ENCODE measurements at regions not wholly inside any gene's neighbourhood (a gene's known extent, or its start where the extent isn't known, plus 50 kb on each side); places are given as distances from the start of the nearest gene placed in this dataset.

DNA sequence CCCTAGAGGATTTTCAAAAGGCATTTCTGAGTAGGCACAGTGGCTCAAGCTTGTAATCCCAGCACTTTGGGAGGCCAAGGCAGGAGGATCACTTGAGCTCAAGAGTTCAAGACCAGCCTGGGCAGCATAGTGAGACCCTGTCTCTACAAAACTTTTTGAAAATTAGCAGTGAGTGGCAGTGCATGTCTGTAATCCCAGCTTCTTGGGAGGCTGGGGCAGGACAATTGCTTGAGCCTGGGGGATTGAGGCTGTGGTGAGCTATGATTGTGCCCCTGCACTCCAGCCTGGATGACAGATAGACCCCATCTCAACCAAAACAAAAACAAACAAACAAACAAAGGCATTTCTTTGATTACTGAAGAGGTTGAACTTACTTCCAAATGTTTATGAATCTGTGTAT is 201.4 kb downstream of the KIF26A start:
- DNase-seq (ENCODE audit: low read depth), result no peak

DNA sequence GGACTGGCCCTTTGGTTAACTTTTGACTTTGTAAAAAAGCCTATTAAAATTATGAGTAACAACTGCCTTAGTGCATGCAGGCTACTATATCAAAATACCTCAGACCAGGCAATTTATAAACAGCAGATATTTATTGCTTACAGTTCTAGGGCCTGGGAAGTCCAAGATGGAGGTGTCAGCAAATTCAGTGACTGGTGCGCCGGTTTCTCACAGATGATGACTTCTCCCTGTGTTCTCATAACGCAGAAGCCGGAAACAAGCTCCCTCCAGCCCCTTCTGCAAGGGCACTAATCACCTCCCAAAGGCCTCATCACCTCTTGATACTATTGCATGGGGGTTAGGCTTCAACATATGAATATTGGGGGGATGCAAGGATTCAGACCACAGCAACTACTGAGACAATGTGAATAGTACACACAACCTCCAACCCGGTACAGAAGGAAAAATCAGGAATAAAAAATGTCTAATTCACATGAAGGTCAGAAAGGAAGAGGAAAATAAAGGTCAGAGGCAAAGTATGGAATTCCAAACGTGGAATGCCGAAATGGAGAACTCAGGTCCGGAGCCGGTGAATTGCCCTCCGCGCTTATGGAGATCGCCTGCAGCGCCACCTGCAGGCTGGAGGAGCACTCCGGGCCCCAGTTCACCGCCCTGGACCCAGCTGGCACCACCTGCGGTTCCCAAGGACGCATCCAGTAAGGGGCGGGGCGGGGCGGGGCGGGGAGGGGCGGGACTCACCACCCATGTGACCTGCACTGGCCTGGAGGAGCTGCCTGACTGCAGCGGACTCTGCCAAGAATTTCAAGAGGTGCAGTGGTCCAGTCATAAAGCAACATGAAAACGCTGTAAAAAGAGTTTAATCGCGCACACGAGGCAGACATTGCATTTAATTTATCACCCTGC is 203.4 kb downstream of the KIF26A start:
- DNase-seq (ENCODE audit: low read depth), result no peak

DNA sequence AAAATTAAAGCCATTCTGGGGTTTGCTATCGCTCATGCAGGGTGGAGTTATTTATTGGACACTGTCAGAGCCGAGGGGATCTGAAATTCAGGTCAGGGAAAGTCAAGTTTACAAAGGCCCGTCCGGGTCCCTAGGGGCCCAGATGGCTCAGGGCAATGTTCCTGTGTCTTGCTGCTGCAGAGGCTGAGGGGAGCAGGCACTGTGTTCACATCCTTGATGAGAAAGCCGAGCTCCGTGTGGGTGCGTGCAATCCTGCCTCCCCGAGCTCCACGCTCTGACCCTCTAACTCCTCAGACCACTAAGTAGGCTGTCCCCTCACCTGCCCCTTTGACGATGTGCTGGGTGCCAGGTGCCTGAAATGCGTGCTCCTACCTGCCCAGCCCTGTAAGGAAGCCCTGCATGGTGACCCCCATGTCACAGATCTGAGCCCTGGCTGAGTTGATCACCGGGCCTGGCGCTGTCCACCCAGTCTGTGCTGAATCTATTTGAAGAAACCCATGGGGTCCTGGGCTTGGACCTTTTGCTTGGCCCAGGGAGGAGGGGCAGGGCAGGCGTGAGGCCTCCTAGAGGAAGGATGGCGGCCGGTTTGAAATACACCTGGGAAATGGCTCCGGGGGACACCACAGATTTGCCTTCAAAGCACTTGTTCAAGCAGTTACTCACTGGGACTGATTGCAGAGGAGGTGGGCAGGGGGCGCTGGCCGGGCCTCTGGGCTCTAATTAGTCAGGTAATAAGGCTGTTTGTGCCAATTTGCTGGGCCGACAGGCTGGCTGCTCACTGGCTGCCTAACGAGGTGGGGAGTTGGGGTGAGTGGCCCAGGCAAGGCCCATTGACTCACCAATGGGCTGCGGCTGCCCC is 204.3 kb downstream of the KIF26A start:
- no peak for DNase-seq (ENCODE audit: low read depth)

DNA sequence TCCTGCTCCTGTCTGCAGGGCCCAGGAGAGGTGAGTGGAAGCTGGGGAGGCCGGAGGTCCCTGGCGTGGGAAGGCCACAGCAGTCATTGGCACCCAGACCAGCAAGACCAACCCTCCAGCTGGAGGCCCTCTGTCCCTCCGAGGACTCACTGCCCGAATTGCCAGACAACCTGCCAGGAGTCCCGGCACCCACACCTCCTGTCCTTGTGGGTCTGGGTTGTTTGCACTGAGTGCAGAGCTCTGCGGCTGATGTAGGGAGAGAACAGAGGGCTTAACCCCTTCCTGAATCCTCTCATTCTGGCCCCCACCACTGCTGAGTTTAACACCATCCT is 204.9 kb downstream of the KIF26A start:
- no peak for DNase-seq (ENCODE audit: low read depth)

DNA sequence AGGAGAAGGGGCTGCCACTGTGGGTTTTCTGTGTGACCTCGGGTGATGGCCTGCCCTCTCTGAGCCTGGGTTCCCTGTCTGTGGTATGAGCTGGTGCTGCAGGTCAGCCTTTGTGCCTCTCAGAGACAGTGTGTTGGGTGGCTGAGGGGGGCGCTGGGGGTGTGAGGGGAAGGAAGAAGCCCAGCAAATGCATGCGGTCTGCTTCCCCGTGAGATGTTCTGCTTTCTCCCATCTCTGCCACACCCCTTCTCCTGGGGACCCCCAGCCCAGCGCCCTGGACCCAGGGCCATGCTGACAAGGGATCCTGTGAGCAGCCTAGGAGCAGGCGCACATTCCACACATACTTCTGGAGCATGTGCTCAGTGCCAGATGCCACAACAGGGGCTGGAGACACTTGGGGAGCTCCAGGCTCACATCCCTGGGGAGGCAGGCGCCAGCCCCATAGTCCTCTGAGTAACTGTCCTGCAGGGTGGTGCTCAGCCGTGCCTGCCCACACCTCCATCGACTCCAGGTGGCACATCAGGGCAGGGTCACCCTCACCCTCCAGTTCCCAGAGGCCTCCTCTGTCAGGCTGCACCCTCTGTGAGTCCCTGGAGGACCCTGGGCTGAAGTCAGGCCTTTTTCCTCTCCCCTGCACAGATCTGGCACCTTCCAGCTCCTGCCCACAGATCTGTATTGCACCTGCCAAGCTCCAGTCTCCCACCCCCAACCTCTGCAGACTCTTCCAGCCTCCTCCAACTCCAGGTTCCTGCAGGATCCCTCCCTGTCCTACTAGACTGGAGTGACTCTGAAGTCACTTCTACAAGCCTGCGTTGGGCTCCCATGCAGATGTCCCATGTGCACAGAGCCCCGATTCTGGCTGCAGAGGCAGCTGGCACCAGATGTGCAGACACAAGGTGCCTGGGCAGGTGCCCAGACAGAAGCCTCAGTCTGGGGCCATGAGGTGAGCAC is 205.6 kb downstream of the KIF26A start:
- DNase-seq (ENCODE audit: low read depth), result no peak

DNA sequence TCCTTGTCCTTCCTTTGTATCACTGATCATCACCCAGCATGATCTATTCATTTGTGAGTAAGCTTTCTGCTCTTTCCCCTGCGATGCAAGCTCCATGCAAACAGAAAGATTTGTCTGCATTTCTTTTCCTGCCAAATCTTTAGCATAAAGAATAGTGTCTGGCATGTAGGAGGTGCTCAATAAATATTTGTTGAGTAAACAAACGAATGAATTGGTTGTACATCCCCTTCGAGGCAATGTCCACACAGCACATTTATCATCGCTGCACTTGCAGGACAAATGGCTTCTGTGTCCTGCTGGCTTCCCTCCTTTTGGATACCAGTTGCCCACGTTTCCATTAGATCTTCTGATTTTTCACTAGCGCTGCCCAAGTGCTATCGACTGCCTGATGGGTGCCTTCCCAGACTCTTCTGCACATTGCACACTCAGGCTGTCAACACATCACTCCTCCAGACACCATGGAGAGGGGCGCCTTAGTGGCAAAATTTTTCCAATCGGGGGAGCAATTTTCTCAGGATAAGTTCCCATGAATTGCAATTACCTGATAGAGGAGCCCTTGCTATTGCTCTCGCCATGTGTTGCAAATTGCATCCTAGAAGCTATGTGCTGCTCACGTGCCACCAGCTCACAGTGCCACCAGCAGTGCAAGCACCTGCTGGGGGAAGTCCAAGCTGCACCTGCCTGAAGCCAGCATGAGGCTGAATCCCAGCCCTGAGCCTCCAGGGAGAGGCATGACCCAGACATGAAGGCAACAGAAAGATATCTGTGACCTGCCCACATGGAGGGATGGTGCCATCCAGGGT is 206.6 kb downstream of the KIF26A start:
- DNase-seq (ENCODE audit: low read depth), result no peak

DNA sequence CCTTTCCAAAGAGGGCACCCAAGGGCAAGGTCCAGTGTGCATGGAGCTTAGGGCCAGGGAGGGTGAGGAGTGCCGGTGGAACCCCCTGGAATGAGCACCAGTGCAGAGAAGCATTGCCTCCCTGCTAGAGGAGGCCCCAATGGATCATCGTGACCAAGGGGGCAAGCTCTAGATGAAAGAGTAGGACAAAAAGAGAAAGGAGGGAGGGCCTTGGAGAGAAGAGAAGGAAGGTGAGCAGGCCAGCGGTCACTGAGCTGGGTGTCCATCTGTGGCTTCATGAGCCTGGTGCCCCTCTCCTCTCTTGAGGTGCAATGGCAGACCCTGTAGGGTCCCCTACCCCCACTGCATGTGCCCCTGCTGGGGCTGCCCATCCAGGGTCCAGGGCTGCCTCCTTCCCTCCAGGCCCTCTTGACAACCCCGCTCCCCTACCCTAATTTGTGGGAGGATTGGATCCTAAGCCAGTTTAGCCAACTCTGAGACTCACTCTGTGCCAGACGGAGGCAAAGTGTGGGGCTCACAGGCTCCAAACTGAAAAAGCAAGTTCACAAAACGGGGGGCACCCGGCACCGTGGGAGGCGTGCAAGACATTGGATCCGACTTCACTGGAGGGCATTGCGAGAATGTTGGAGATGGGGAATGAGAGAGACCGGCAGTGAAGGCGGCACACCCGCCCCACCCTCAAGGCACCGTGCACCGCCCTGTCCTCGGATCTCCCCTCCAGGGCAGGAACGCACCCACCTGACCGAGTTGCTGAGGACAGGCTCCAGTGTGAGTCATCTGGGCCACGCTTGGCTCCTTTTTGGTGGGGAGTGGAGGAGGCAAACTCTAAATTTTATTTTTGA is 207.5 kb downstream of the KIF26A start:
- no peak for DNase-seq (ENCODE audit: low read depth)

DNA sequence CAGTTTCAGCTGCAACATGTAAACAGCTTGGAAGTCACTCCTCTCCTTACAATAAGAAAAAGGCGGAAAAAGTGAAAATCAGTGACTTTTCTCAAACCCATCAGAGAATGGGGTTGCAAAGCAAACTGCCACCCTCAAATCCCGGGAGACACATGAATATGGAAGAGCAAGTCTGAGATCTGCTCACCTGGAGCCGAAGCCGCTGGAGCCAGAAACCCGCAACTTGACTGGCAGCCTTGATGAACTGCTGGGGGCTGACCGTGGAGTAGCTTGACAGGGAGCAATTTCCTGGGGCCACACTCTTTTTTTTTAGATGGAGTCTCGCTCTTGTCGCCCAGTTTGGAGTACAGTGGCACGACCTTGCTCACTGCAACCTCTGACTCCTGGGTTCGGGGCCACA is 208.2 kb downstream of the KIF26A start:
- no peak for DNase-seq (ENCODE audit: low read depth)

DNA sequence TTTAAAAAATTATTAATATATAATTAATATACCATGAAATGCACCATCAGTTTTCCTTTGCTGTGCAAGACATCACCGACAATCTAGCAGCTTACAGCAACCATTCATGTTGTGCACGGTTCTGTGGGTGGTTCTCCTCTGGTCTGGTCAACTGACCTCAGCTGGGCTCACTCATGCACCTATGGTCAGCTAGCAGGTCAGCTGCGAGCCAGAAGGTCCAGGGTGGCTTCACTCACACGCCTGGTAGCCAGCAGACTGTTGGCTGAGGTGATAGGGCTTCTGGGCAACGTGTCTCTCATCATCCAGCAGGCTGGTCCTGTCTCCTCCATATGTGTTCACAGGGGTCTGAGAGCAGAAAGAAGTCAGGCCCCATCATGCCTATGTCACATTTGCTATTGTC is 210.4 kb downstream of the KIF26A start:
- DNase-seq (ENCODE audit: low read depth), result no peak

DNA sequence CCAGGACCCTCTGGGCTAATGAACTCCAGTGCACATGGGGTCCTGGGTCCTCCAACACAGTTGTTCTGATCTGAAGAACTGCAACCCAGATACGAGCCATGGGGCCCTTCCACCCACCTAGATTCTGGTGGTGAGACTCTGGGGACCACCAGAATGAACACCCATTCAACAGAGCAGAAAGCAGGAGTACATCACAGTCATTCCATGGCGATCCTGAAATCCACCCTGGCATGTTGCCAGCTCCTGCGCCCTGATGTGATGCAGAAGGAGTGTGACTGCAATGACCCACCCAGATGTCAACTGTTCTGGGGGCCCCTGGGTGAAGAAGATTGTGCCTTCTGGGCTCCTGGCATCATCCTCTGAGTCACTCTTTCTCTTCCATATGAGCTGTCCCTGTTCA is 211.6 kb downstream of the KIF26A start:
- DNase-seq (ENCODE audit: low read depth), result no peak

DNA sequence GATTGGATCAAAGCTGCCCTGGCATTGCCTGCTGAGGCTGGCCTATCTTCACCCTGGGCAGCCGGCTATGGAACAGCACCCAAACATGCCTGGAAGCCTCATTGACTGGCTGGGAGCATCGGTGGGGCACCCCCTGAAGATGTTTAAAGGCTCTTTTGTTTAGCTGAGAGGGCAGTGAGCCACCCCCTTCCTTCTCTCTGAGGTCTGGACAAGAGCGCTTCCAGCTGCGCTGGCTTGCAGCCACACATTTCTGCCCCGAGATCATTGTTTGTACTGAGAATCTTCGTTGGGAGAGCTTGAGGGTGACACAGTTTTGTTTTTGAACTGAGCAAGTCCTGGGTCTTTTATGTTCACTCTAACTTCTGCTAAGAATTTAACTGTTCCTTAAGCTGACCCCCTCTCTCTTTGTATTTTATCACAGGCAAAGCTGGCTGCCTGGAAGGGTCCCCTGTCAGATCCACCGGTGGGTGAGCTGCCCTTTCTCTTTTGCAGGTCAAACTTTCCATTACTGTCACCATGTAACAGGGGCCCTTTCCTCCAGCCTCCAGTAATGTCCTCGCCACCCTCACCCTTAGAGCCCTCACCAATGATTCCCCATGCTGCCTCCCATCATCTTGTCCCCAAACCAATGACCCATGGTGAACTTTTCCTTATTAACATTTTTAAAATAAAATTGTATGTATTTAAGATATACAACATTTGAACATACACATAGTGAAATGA is 212.2 kb downstream of the KIF26A start:
- no peak for DNase-seq (ENCODE audit: low read depth)

DNA sequence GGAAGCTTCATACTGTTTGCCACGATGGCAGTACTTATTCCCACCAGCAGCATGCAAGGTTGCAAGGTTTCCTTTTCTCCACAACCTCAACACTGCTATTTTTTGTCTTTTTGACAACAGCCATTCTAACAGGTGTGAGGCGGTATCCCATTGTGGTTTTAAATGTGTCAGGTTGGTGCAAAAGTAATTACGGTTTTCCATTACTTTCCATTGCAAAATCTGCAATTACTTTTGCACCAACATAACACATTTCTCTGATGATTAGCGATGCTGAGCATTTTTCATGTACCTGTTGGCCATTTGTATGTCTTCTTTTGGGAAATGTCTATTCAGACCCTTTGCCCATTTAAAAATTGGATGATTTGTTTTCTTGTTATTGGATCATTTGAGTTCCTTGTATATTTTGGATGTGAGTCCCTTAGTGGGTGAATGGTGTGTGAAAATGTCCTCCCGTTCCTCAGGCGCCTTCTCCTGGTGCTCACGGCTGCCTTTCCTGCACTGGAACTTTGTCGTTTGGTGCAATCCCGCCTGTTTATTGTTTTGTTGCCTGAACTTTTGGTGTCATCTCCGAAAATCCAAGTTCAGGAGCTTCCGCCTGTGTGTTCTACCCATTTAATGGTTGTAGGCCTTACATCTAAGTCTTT is 213.6 kb downstream of the KIF26A start:
- no peak for DNase-seq (ENCODE audit: low read depth)

DNA sequence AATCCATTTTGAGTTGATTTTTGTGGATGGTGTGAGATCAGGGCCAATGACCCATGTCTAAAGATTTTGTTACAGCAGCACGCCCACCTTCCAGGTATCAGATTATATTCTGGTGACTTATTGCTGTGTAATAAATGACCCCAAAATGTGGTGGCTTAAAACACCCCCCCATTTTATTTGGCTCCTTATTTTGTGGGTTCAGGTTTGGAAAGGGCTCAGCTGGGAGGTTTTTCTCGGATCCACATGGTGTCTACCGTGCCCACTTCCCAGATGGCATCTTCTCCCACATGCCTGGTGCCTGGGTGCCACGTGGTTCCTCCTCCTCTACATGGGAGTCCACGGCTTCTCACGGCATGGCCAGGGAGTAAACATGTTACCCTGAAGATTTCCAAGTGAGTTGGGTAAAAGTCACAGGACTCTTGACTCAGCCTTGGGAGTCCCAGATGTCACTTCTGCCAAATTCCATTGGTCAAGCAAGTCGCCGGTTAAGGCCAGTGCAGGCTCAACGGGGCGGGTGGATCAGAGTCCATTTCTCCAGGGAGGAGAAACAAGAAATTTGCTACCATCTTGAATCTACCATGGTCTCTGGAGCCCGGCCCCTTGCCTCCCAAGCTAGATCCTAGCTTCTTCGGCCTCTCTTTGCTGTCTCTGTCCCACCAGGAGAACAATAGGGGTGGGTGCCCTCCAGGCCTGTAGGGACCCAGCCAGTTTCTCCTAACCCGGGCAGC is 214.3 kb downstream of the KIF26A start:
- no peak for DNase-seq (ENCODE audit: low read depth)

DNA sequence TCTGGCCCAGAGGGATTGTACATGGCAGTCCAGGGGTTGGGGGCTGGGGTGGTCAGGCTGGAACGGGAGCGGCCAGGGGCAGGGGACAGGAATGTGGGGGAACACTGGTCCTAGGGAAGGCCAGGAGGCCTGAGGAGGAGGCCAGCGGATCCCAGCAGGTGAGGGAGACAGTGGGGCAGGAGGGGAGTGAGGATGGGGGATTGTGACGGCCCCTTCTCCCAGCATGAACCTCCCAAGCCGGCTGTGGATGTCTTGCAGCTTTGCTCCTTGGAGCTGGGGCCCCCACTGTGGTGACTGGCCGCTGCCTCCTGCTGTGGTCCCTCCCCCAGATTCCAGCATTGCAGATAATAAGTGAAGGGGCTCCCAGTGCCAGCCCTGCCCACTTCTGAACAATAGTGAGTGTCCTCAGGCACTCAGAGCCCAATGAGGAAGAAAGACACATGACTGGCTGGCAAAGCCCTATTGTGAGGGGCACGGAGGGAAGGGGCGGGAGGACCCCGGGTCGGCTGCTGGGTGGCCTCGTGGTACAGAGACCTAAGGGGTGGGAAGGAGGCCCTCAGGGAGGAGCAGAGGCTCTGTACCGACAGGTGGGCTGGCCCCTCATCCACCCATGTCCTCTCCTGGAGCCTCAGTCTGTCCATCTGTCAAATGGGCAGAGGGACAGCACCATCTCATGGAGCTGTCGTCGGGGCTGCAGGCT is 215.0 kb downstream of the KIF26A start:
- no peak for DNase-seq (ENCODE audit: low read depth)

DNA sequence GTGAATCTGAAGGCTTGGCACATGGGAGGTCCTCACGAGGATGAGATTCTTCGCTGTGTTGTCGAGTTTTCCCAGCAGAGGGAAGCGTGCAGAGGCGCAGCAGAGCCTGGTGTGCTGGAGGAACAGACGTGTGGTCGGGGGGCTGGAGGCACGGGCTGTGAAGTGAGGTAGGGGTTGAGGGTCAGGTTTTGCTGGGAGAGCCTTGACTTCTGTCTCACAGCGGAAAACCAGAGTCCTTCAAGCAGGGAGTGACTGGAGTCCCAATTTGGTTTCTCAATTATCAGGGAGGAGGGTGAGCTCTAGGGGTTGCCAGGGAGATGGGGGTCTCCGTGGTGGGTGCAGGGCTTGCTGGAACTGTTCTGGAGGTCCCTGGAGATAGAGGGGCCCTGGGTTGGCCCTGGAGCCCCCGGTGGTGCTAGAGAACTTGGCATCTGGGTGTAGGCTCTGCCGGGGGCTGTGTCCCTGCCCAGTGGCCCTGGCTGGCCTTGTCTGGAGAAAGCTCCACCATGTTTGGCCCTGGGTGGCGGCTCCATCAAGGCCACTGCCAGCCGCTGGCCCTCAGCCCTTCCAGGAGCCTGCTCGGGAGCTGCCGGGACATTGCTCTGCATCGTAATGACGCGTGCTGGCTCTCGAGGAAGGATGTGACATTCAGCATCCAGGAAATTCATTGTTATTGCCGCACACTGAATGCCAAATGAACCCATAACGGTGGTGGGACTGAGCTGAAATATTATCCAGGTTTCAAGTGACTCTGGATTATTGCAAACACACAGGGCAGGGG is 215.7 kb downstream of the KIF26A start:
- DNase-seq (ENCODE audit: low read depth), result no peak

Data from myocyte (in vitro differentiated cells).